Tibial artery (tissue), 4 donors: ENCODE measurements at regions not wholly inside any gene's neighbourhood (a gene's known extent, or its start where the extent isn't known, plus 50 kb on each side); places are given as distances from the start of the nearest gene placed in this dataset.

Experiments
- DNase-seq, 2 donors: peaks; one replicate each; pipeline ENCODE4 v3.0.0-alpha.2; 2019
- H3K27ac ChIP-seq, 2 donors: fragments of 200-600 bp; sonication (generic) in 1 of 2; 1 replicate in 1 of 2; 2 replicates in 1 of 2; pipeline ENCODE4 v1.5.1; 2018 to 2019; ENCODE audit warnings: mild to moderate bottlenecking in 1 of 2
- H3K27me3 ChIP-seq, 2 donors: fragments of 200-600 bp; sonication (generic) in 1 of 2; one replicate each; pipeline versions ENCODE4 v1.5.1 to v1.6.0; 2016 to 2019
- H3K36me3 ChIP-seq, 3 donors: fragments of 200-600 bp; sonication (generic) in 2 of 3; one replicate each; pipeline ENCODE4 v1.5.1; 2016 to 2019; ENCODE audit warnings: mild to moderate bottlenecking in 2 of 3
- H3K4me1 ChIP-seq, 4 donors: fragments of 200-600 bp; sonication (generic) in 2 of 4; 1 replicate in 3 of 4; 2 replicates in 1 of 4; pipeline ENCODE4 v1.5.1; 2016 to 2019
- H3K4me3 ChIP-seq, 2 donors: fragments of 200-600 bp; sonication (generic) in 1 of 2; 1 replicate in 1 of 2; 2 replicates in 1 of 2; pipeline ENCODE4 v1.5.1; 2018 to 2019; ENCODE audit warnings: mild to moderate bottlenecking in 2 of 2
- H3K9me3 ChIP-seq, 3 donors: fragments of 200-600 bp; sonication (generic) in 1 of 3; one replicate each; pipeline ENCODE4 v1.5.1; 2016 to 2019
- CTCF ChIP-seq, 2 experiments: fragments of 200-600 bp in 1 of 2; fragments of 450-650 bp in 1 of 2; IDR thresholded peaks; one replicate each; pipeline ENCODE4 v1.5.1; 2017 to 2019; ENCODE audit warnings: antibody characterized with exemption in 2 of 2, mild to moderate bottlenecking in 1 of 2, moderate library complexity in 1 of 2
- intact Hi-C: fragments of 100-400 bp; cut with DNase I; formaldehyde crosslinking; loops from one replicate; pipeline ENCODE4 v1.15.0; 2023; ENCODE audit warnings: low total_unique reads

GRCh38 chr12:89072294-89073026 lies 279.8 kb downstream of the DUSP6 start:
- DNase-seq: no peak
- intact Hi-C loops: no loop called here
- no peaks in the 10 kb centered on the region for H3K36me3 ChIP-seq
- H3K4me3 ChIP-seq: no peak overlapping the region
- no peaks in the 10 kb centered on the region for H3K27me3 ChIP-seq
- H3K9me3 ChIP-seq: no peaks in the 10 kb centered on the region
- no peaks in the 10 kb centered on the region for H3K4me1 ChIP-seq
- no peak for TF ChIP-seq CTCF (IDR thresholded peaks at IDR 0.05)
- no peak overlapping the region for H3K27ac ChIP-seq

GRCh38 chr12:89070603-89071002 lies 281.7 kb downstream of the DUSP6 start:
- no peak for DNase-seq
- intact Hi-C loops: no loop called here
- H3K4me3 ChIP-seq: no peak overlapping the region

GRCh38 chr12:89069431-89069830 lies 282.9 kb downstream of the DUSP6 start:
- no peaks in the 10 kb centered on the region for H3K9me3 ChIP-seq
- H3K4me3 ChIP-seq: no peak overlapping the region
- no peaks in the 10 kb centered on the region for H3K27me3 ChIP-seq
- no peak for DNase-seq
- no peak overlapping the region for H3K27ac ChIP-seq
- no peaks in the 10 kb centered on the region for H3K36me3 ChIP-seq
- no peaks in the 10 kb centered on the region for H3K4me1 ChIP-seq
- no peak for TF ChIP-seq CTCF (IDR thresholded peaks at IDR 0.05)
- intact Hi-C loops: no loop called here

More at GRCh38 chr12:89070603-89071002, 281.7 kb downstream of the DUSP6 start:
- H3K9me3 ChIP-seq: no peaks in the 10 kb centered on the region
- H3K27ac ChIP-seq: no peak overlapping the region
- H3K4me1 ChIP-seq: no peaks in the 10 kb centered on the region
- no peaks in the 10 kb centered on the region for H3K27me3 ChIP-seq
- no peaks in the 10 kb centered on the region for H3K36me3 ChIP-seq
- no peak for TF ChIP-seq CTCF (IDR thresholded peaks at IDR 0.05)

- Histone ChIP-seq H3K9me3 (no peaks in the 10 kb centered on the region), H3K27ac (no peak overlapping the region), H3K4me3 (no peak overlapping the region), H3K4me1 (no peaks in the 10 kb centered on the region), H3K27me3 (no peaks in the 10 kb centered on the region), H3K36me3 (no peaks in the 10 kb centered on the region)
- intact Hi-C loops: no loop called here
- DNase-seq: no peak
- TF ChIP-seq CTCF (IDR thresholded peaks at IDR 0.05): no peak
Observed at GRCh38 chr12:89067421-89068187, 284.7 kb downstream of the DUSP6 start.

- TF ChIP-seq CTCF (IDR thresholded peaks at IDR 0.05): no peak
- Histone ChIP-seq H3K27me3 (no peaks in the 10 kb centered on the region), H3K9me3 (no peaks in the 10 kb centered on the region), H3K27ac (no peak overlapping the region), H3K4me1 (no peaks in the 10 kb centered on the region), H3K4me3 (no peak overlapping the region), H3K36me3 (no peaks in the 10 kb centered on the region)
- DNase-seq: no peak
- intact Hi-C loops: no loop called here
Observed at GRCh38 chr12:89064780-89065179, 287.5 kb downstream of the DUSP6 start.
